SK-MEL-5 (cell line): ENCODE measurements at regions not wholly inside any gene's neighbourhood (a gene's known extent, or its start where the extent isn't known, plus 50 kb on each side); places are given as distances from the start of the nearest gene placed in this dataset.
"Not testable (repeated sequence)": the region's sequence is repeated elsewhere in the genome, so short reads cannot be mapped to it uniquely, and the experiment has no call there.

ENCODE experiments used
- DNase-seq: peaks from one replicate; pipeline ENCODE4 v3.0.0-alpha.2; 2016; ENCODE audit warnings: low read depth, low spot score
- in situ Hi-C: cut with HindIII; loops from 2 replicates; pipeline ENCODE4 v1.10.0; 2016; ENCODE audit warnings: low sequenced_read_pairs, high pct_unique_total_duplicates, low pct_unique_long_range_greater_than_20kb

DNA sequence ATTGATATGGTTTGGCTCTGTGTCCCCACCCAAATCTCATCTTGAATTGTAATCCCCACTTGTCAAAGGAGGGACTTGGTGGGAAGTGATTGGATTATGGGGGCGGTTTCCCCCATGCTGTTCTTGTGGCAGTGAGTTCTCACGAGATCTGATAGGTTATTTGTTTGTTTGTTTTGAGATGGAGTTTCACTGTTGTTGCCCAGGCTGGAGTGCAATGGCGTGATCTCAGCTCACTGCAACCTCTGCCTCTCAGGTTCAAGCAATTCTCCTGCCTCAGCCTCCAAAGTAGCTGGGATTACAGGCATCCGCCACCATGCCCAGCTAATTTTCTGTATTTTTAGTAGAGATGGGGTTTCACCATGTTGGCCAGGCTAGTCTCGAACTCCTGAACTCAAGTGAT lies 364.7 kb downstream of the DSC3 start:
- in situ Hi-C loops: not testable (repeated sequence)

DNA sequence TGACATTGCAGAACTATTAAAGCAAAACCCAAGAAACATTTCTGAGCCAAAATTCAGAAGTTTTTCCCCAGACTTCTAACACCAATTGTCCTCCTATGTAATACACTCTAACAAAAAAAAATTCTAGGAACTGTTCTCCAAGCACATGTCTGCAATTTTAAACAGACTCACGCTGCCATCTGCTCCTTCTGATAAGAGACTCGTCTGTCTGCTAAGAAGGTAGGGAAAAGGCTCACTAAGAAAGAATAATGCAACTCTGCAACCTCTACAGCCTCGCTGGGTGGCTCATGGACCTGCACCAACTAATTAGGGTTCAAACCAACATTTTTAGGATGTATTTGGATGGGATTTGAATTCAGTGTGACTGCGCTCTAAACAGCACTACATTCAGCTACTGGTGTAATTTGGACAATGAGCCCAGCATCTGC lies 366.5 kb downstream of the DSC3 start:
- in situ Hi-C loops: no loop called here
- DNase-seq: no peak

More for the DNA sequence above, 364.7 kb downstream of the DSC3 start:
- not testable (repeated sequence) for DNase-seq

DNA sequence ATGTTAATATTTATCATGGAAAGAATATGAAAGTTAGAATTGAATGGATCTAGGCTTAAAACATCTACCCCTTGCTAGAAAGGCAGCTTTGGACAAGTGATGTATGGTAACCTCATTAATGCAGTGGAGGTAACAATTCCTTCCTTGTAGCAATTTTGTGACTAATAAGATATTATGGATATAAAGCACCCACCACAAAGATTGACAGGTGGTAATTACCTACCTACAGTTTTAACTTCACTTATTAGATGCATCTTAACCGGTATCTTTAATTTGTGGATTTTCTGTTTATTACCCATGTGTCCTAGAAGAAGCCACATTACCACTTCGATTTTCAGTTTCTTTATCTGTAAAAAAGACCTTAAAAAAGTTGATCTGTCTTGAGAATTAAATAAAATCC lies 367.0 kb downstream of the DSC3 start:
- in situ Hi-C loops: no loop called here
- DNase-seq: no peak

DNA sequence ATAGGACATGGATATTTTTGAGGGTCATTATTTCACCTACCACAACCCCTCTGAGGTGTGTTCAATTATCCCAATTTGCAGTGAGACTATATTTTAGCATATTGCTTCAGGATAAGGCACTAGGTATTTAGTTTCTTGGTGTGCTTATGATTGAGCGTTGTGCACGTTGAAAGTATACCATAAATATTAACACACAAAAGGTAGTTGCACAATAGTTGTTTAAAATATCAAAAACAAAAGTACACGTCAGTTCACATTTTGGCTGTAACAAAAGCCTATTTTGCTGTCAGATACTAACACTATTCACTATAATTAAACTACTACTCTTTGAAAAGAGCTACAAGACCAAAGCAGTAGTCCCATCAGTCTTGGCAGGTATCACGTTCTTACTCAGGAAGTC lies 367.5 kb downstream of the DSC3 start:
- in situ Hi-C loops: no loop called here
- DNase-seq: no peak

DNA sequence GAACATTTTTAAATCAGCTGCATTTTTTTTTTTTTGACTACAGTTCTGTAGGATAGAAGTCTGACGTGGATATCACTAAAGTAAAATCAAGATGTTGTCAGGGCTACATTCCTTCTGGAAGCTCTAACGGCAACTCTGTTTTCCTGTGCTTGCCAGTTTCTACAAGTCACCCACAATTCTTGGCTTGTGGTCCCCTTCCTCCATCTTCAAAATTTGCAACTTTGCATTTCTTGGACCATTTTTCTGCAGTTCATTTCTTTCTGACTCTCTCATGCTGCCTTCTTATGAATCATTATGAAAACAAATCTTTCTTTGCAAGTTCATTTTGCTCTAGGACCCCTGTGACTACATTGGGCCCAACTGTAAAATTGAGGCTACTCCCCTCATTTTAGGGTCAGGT lies 367.9 kb downstream of the DSC3 start:
- DNase-seq: no peak
- in situ Hi-C loops: no loop called here

DNA sequence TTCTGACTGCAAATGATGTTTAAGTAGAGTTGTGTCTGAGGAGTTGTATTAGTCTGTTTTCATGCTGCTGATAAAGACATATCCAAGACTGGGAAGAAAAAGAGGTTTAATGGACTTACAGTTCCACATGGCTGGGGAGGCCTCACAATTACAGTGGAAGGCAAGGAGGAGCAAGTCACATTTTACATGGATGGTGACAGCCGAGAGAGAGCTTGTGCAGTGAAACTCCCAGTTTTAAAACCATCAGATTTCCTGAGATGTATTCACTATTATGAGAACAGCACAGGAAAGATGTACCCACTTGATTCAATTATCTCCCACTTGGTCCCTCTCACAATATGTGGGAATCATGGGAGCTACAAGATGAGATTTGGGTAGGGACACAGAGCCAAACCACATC lies 370.1 kb downstream of the DSC3 start:
- in situ Hi-C loops, DNase-seq: not testable (repeated sequence)

DNA sequence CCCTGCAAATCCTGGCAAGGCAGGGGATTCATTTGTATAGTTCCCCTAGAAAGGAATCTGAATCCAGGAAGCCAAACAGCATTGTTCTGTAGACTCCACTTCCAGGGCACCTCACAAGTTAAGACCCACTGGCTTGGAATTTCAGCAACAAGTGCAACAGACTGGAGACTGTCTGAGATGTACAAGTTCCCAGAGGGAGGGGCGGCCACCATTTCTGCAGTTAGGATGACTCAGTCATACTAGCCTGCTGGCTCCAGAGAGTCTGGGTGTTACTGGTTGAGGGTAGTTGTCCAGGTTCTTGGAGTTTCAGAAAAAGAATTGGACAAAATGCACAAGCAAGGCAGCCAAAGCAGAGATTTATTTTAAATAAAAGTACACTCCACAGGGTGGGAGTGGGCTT lies 384.2 kb downstream of the DSC3 start:
- in situ Hi-C loops: no loop called here
- DNase-seq: no peak

DNA sequence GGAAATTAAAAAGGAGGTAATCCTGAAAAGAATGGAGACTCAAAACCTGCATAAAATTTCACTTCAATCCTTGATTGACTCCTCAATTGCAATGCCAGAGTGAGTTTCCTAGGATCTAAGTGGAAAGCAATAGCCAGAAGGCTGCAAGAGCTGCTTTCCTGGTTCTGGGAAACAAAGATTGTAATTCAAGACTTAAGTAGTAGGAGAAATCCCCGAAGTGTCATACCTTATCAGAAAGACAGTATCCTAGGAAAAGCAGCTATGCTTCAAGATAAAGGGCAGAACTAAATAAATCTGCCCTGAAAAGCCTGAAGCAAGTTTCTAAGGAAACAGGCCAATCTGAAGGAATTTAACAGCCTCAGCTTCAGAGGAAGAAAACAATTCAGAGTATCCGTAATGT lies 390.2 kb downstream of the DSC3 start:
- no peak for DNase-seq
- in situ Hi-C loops: no loop called here

DNA sequence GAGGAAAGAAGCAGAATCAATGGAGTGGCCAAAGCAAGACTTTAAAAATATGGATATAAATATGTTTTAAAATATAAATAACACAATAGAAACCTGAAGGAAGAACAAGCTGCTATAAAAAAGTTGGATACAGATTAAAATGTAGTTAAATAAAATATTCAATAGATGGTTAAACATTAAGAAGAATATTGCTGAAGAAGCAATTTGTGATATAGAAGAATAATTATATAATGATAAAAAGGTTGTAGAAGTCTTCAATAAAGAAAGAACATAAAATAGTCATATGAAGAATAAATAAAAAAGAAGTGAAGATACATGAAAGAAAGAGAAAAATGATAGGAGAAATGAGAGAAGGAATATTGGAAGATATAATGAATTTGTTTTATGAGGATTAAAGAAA lies 392.0 kb downstream of the DSC3 start:
- in situ Hi-C loops: no loop called here
- no peak for DNase-seq

DNA sequence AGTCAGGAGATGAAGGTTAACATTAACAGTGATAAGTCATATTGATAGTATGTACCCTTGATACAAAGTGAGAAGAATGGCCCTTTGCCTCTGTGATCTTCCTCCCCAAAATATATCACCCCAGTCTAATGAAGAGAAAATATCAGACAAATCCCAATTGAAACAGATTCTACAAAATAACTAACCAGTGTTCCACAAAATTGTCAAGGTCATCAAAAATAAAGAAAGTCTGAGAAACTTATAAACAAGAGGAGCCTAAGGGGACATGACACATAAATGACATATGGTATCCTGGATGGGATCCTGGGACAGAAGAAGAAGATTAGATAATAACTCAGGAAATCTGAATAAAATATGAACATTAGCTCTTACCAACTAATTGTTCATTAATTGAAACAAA lies 398.4 kb downstream of the DSC3 start:
- in situ Hi-C loops: no loop called here
- DNase-seq: no peak

DNA sequence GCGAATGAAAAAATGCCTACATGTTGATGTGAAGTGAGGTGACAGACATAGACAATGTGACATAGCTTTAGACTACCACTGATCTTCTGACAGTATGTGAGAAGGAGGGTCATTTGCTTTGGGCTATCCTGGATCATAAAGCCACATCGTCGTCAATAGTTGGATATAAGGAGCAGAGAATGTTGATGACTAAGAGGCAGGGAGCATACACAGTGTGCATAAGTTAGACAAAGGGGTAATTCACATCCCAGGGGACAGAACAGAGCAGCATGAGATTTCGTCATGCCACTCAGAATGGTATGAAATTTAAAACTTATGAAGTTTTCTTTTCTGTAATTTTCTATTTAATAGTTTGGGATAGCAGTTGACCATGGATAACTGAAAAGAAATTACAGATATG lies 403.2 kb downstream of the DSC3 start:
- peak; percentile 49 for DNase-seq
- in situ Hi-C loops: no loop called here

DNA sequence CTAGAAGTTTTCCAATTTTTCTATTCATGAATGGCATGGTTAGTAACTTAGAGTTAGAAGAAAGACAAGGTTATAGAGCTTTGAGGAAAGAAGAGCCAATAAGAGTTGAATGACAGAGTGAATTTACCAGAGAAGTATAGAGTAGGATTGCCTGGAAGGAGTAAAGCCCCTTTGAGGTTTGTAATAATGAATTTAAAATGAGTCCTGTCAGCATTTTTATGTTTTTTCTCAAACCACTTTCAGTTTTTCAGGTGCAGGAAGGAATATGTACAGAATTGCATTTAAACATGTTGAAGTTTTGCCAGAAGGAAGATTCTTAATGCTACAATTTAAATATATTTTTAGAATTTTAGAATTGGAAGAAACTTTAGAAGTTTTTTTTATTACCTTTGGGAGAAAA lies 408.3 kb downstream of the DSC3 start:
- no peak for DNase-seq
- in situ Hi-C loops: no loop called here

DNA sequence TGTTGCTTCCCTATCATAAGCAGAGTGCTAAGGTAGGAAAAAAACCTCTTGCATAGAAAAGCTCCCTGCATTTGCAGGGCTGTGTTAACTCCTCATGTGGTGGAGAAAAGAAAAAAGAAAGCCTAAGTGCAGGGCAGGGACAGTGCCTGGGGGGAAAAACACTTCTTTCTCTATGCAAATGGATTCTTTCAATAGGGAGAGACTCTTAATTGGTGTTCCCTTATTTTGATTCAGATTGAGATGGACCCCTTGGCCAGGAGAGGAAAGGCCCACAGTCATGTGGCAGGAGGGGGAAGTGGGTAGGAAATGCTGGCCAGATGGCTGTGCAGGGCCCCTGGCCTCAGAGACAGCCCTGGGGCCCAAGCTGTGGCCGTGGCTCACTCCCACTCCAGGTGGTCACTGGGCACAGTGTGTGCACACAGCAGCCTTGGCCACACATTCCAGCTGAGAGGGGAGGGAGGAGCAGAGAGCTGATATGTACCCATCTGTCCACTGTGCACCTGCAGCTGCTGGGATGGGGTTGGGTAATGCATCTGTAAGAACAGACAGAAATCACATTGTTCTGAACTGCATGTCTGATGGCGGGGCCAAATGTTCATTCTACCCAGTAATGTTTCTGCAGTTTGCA lies 410.4 kb downstream of the DSC3 start:
- in situ Hi-C loops: no loop called here
- DNase-seq: no peak

DNA sequence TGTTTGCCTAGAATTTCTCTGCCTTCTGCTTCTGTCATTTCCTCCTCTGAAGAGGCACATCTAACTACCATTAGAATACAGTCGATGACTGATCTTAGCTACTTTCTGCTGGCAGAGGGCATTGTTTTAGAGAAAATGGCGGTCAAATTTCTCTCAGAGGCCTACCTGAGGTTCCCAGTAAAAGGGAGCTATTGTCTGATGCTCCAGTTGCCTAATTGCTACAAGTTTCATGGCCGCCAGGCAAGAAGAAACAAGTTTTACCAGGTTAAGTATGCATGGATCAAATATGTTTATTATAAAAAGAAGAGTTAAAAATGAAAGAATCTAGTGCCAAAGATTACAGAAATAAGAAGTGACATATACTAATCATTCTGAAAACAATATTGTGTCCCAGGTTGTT lies 416.6 kb downstream of the DSC3 start:
- no peak for DNase-seq
- in situ Hi-C loops: no loop called here

DNA sequence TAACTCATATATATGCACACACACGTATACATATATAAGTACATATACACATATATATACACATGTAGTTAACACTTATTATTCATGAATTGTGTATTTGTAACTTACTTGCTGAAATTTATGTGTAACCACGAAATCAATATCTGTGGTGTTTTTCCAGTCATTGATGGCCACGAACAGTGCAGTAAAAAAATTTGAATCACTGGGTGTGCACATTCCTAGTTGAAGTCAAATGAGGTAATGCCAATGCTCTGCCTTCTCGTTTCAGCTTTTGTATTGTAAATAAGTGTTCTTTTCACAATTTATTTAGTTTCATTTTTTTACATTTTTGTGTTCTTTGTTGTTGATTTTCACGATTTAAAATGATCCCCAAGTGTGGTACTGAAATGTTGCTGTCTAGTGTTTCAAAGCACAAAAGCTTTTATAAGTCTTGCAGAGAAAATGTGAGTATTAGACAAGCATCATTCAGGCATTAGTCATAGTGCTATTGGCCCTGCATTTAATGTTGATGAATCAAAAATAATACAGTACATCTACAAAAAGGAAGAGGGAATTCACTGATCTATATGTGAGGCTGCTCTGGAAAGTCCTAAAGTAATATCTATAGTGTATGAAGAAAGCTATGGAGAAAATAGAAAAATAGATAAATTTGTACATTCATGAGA lies 419.0 kb downstream of the DSC3 start:
- in situ Hi-C loops: no loop called here
- DNase-seq: no peak

DNA sequence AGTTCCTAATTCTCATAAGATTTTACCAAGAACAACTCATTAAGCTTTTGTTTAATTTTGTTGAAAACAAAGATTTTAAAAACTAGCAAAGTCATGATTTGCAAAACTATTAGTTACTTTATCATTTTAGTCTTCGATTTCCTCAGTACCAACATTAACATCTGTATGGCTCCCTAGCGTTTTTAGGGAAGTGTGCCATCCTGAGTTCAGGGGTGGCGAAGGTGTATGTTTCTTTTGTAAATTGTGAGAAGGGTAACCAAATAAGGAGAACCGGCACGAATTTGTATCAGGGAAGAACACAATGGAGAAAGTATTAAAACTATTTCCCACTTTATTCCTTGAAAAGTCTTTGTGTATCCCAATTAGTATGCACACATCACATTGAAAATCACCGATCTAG lies 419.9 kb downstream of the DSC3 start:
- no peak for DNase-seq
- in situ Hi-C loops: no loop called here

DNA sequence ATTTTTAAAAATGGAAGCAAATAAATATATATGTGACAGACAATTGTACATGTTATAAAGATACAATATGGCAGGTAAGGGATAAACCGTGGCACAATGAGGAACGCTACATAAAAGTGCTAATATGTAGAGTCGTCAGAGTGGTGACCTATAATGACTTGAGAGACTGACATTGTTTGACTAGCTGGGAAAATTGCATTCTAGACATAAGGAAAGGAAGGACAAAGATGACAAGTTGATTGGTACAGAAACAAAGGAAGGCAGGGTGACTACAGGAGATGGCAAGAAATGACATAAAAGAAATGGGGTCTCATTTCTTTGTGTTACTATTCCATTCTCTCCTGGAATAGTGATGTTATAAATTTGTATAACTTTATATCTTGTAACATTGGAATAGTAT lies 420.4 kb downstream of the DSC3 start:
- in situ Hi-C loops: no loop called here
- no peak for DNase-seq

DNA sequence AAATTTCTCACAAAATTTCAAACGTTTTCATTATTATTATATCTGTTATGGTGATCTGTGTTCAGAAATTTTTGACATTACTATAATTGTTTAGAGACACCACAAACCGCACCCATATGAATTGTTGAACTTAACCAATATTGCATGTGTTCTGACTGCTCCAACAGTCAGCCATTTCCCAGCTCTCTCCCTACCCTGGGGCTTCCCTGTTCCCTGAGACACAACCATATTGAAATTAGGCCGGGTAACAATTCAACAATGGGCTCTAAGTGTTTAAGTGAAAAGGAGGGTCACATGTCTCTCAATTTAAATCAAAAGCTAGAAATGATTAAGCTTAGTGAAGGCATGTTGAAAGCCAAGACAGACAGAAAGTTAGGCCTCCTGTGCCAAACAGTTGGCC lies 424.0 kb downstream of the DSC3 start:
- DNase-seq: peak; percentile 19
- in situ Hi-C loops: no loop called here

DNA sequence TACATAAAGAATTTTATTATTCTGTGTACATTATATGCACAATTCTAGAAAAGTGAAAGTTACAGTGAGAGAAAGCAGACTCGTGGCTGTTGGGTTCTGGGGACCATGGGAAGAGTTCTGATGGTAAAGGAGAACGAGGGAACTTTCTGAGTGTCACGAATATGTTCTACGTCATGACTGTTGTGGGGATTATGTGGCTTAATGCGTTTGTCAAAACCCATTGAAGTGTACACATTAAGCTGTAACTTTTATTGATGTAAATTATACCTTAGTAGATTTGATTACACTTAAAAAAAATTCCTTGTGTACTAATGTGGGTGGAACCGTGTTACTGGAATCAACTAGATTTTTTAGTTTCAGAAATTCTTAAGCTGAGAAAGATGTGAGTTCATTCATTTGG lies 426.1 kb downstream of the DSC3 start:
- no peak for DNase-seq
- in situ Hi-C loops: no loop called here

DNA sequence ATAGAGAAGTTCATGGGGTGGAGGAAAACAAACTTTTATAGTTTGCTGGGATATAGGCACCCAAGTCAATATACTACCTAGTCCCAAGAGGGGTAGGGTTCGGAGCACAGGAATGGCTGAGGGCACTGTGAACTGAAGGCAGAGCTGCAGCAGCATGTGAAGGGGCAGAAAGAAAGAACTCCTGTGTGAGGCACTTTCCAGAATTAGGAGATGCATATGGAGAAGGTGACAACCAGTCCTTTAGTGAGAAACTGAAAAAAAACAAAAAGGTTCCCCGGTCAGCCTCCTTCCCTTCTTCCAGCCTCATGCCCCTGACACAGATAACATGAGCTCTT lies 429.1 kb downstream of the DSC3 start:
- in situ Hi-C loops: no loop called here
- DNase-seq: no peak
